GM21447 (cell line): ENCODE measurements at regions not wholly inside any gene's neighbourhood (a gene's known extent, or its start where the extent isn't known, plus 50 kb on each side); places are given as distances from the start of the nearest gene placed in this dataset.
"Not testable (repeated sequence)": the region's sequence is repeated elsewhere in the genome, so short reads cannot be mapped to it uniquely, and the experiment has no call there.

Experiments
- ATAC-seq: cut with Tn5 transposase; IDR thresholded peaks from one replicate; pipeline ENCODE4 v1.9.1; 2021; ENCODE audit not compliant: unreplicated experiment

DNA sequence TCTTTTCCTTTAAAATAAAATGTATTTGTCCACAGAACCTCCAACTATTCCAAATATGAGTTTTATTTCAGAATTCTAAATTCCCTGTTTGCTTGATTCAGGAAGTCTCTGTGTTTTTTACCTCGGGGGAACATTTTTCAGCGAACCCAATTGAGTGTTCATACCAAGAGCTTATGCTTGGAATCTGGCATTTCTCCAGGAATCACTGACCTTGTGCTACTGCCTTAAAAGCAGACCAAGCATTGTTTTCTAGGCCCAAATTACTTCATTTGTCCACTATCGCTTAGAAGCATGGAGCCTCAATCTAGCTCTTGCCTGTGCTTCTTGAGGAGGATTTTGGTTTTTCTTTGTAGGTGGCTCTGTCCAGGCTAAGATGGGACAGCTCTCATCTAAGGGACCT, 59.4 kb downstream of the EBLN1 start:
- ATAC-seq: no peak

DNA sequence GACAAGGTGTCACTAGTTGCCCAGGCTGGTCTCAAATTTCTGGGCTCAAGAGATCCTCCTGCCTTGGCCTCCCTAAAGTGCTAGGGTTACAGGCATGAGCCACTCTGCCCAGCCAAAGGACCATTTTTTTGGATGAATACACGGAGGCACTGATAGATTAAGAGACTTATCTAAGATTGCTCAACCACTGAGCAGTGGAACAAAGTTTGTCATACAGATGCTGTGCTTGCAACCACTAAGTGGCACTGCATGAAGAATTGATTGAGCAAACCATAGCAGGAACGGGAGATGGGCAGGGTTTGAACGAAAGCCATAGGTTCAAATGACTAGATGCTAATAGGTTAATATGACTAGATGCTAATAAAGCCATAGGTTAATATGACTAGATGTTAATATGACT, 61.1 kb downstream of the EBLN1 start:
- no peak for ATAC-seq

DNA sequence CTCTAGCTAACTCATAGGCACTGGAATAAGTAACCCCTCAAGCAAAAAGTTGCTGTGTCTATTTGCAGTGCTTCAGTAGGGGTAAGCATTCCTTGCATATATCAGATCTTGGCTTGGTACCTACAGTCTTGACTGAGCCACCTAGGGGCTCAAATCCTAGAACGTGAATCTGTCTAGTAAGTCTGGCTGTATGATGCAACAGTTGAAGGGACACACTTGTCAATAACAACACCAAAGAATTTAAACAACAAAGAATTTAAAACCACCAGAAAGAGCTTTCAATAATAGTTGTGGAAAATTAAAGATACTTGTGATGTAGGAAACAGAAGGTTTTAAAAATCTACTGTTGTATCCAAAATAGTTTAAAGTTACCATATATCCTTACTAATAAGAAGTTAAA, 65.4 kb downstream of the EBLN1 start:
- ATAC-seq: no peak

DNA sequence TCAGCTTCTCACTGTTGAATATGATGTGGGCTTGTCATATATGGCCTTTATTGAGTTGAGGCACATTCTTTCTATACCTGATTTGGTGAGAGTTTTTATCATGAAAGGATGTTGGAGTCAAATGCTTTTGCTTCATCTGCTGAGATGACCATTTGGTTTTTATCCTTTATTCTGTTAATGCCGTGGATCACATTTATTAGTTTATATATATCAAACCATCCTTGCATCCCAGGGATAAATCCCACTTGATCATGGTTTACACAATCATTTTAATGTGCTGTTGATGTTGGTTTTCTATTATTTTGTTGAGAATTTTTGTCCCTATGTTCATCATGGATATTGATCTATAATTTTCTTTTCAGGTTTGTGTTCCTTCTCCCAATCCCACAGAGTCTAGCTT, 67.0 kb downstream of the EBLN1 start:
- ATAC-seq: no peak

DNA sequence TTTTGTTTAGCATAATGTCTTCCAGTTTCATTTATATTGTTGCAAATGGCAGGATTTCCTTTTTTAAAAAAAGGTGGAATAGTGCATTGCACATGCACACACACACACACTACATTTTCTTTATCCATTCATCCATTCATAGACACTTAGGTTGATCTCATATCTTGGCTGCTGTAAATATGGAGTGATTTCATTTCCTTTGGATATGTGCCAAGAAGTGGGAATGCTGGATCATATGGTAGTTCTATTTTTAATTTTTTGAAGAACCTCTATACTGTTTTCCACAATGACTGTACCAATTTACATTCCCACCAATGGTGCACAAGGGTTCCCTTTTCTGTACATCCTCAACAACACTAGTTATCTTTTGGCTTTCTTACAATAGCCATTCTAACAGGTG, 68.9 kb downstream of the EBLN1 start:
- no peak for ATAC-seq

DNA sequence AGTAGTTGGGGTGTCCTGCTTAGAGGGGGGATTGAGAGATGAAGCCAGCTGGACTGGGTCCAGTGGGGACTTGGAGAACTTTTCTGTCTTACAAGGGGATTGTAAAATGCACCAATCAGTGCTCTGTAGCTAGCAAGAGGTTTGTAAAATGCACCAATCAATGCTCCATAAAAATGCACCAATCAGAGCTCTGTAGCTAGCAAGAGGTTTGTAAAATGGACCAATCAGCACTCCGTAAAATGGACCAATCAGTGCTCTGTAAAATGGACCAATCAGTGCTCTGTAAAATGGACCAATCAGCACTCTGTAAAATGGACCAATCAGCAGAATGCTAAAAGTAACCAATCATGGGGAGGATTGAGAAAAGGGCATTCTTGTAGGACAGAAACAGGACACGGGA, 71.9 kb downstream of the EBLN1 start:
- ATAC-seq: not testable (repeated sequence)

DNA sequence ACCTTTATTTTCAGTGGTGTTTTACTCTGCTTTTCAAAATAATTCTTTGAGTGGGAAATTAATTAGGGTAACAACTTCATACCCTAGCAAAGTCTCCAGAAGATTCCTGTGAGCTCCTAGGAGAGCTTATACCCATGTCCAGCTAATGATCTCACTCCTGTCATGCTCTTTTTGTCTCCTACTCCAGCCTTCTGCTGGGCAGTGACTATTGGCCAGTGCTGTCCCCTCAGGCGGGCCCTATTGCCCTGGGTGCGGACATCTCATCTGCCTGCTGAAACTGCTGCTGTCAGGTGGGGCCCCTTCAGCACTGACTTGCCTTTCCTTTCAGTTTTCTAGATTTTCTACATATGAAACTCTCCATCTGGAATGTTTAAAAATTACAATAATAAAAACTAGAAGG, 80.3 kb downstream of the EBLN1 start:
- ATAC-seq: no peak

DNA sequence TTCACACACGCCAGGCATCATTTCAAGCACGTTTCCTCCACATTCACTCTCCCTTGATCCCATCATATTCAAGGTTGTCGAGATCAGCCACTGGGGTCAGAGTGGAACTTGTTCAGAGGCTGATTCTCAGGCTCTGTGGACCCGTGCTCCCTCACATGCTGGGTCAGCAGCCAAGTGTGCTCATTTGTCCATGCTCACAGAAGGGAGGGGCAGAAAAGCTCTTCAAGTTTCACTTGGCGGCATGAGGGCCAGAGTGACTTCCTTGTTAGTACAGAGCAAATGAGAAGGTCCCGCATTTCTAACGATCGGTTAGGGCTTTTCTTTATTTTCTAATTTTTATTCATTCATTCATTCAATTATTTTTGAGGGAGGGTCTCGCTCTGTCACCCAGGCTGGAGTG, 82.2 kb downstream of the EBLN1 start:
- ATAC-seq: no peak

DNA sequence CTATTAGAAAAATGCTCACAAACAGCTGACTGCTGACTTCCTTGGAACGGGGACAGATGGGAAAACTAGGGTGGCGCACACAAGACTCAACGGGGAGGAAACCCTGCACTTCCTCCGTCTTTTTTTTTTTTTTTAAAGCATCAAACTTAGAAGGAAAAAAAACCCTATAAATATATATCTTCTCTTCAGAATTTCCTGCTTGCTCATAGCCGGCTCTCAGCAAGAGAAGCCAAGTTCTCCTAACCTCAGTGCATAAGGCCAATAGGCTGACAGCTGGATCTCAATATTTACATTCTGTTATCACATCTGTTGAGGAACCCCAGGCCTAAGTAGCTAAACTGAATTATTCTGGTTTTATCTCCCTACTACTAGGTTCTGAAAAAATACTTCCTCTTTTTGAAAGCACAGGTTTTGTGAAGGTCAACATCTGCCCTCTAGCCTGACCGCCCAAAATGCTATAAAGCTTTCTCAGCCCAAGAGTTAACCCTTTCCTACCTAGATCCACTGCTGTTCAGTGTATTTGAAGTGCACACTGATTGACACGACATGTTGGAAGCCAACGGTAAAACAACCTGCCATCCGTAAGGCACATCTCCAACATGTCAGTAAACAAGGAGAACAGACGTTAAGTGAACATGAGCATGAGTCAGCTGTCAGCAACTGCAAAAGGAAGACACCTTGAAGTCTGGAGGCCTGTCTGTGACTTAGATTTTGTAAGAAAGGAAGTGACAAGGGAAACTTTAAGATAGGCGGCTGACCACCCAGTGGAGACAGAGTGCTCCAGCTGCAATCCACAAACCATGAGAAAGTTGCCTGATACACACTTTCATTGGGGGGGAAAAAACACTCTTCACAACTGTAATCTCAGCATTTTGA, 83.8 kb downstream of the EBLN1 start:
- ATAC-seq: peak; percentile 76

DNA sequence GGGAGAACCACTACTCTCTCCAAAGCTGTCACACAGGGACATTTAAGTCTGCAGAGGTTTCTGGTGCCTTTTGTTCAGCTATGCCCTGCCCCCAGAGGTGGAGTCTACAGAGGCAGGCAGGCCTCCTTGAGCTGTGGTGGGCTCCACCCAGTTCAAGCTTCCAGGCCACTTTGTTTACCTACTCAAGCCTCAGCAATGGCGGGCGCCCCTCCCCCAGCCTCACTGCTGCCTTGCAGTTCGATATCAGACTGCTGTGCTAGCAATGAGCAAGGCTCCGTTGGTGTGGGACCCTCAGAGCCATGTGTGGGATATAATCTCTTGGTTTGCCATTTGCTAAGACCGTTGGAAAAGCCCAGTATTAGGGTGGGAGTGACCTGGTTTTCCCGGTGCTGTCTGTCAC, 87.0 kb downstream of the EBLN1 start:
- ATAC-seq: not testable (repeated sequence)

DNA sequence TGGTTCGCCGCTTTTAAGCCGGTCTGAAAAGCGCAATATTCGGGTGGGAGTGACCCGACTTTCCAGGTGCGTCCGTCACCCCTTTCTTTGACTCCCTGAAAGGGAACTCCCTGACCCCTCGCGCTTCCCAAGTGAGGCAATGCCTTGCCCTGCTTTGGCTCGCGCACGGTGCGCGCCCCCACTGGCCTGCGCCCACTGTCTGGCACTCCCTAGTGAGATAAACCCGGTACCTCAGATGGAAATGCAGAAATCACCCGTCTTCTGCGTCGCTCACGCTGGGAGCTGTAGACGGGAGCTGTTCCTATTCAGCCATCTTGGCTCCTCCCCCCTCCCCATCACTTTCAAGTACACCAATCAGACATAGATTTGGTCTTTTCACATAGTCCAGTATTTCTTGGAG, 88.2 kb downstream of the EBLN1 start:
- not testable (repeated sequence) for ATAC-seq

DNA sequence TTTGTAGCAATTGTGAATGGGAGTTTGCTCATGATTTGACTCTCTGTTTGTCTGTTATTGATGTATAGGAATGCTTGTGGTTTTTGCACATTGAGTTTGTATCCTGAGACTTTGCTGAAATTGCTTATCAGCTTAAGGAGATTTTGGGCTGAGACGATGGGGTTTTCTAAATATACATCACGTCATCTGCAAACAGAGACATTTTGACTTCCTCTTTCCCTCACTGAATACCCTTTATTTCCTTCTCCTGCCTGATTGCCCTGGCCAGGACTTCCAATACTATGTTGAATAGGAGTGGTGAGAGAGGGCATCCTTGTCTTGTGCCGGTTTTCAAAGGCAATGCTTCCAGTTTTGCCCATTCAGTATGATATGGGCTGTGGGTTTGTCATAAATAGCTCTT, 96.6 kb downstream of the EBLN1 start:
- not testable (repeated sequence) for ATAC-seq

DNA sequence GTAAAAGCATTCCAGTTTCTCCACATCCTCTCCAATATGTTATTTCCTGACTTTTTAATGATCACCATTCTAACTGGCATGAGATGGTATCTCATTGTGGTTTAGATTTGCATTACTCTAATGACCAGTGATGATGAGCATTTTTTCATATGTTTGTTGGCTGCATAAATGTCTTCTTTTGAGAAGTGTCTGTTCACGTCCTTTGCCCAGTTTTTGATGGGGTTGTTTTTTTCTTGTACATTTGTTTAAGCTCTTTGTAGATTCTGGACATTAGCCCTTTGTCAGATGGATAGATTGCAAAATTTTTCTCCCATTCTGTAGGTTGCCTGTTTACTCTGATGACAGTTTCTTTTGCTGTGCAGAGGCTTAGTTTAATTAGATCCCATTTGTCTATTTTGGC, 97.7 kb downstream of the EBLN1 start:
- not testable (repeated sequence) for ATAC-seq

DNA sequence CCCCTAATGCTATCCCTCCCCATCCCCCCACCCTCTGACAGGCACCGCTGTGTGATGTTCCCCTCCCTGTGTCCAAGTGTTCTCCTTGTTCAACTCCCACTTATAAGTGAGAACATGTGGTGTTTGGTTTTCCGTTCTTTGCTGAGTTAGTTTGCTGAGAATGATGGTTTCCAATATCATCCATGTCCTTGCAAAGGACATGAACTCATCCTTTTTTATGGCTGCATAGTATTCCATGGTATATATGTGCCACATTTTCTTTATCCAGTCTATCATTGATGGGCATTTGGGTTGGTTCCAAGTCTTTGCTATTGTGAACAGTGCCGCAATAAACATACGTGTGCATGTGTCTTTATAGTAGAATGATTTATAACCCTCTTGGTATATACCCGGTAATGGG, 98.2 kb downstream of the EBLN1 start:
- not testable (repeated sequence) for ATAC-seq

DNA sequence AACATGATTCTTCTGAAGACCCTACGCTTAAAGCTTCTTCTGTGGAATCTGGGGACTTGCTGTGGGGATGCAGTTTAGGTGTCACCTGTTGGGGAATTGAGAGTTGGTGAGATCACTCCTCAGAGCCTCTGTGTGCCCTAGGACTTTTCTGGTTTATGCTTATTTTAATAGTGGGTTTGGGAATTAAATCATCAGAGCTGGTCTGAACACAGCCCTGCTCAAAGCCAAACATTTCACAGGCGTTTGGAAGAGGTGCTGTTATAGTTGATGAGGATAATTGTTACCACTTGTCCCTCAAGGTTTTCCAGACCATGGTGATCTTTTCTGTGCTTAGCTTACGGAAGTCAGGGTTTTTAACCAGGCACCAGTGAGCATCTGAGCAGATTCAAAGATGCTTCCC, 106.1 kb downstream of the EBLN1 start:
- ATAC-seq: no peak

DNA sequence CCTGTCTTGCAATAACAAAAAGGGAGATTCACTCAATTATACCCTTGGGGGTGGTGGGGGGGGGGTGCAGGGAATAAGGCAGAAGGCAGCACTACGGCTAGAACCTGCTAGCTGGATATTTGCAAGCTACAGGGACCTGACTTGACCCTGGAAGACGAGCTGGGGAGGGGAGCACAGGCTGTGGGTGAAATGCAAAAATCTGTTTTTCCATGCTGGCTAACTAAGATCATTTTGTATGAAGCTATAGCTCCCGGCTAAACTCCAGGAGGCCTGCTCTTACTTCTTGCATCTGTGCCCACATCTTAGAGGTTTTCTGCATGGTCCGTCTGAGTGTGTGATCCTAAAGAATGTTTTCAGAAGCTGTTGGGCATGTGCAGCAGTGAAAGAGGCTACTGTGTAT, 106.6 kb downstream of the EBLN1 start:
- no peak for ATAC-seq

DNA sequence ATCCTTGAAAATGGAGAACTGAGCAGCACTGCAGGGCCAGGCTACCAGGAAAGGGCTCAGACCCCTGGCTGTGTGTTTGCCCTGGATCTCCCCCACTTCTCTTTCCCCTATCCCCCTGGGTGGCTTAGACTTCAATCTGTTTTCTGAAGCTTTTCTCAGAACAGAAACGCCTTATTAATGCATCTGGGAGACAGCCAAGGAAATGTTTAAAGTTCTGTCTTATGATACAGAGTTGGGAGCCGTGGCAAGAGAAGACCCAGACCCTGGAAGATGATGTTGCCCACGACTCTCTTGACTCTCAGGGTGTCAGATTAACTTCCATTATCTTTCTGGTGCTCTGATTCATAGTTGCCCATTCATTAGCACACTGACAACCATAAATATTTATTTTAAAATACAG, 107.1 kb downstream of the EBLN1 start:
- no peak for ATAC-seq

DNA sequence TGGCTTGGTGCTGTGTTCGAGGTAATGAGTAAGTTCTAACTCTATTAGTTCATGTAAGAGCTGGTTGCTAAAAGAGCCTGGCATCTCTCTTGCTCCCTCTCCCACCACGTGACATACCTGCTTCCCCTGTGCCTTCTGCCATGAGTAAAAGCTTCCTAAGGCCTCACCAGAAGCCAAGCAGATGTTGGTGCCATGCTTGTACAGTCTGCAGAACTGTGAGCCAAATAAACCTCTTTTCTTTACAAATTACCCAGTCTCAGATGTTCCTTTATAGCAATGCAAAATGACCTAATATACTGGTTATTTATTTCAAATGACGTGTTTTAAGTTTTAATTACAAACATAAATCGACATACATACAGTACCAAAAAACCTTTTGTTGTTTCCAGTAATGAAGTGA, 101.7 kb upstream of the DNAJC1 start:
- no peak for ATAC-seq

DNA sequence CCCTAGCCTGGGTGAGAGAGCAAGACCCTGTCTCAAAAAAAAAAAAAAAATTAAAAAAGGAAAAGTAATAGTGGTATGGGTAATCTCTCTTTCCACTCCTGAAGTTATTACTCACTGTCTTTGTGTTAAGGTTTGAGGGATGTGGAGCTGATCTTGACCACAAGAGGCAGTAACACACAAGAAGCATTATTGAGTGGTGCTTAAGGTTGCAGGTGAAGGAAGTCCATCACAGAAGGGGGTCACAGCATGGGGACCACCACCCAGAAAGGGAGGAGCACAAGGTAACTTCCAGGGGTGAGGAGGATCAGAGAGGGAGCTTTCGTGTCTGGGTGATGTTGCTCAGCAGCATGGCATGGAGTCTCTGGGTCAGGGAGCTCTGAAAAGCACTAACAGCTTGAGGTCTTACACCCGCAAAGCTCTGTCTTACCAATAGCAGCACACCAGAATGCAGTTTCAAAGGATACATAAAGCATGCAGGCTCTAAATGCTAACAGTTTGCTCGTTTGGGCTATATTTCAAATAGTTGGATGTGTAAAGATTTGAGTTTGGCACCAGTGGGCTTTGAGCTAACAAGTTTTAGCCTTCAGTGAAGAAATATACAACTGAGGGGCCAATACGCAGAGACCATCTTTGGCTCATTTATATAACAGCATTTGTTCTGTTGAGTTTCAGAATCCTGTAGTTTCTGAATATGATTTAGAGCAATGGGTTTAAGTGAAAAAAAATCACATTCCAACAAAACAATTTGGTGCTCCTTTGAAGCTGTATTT, 100.4 kb upstream of the DNAJC1 start:
- no peak for ATAC-seq

DNA sequence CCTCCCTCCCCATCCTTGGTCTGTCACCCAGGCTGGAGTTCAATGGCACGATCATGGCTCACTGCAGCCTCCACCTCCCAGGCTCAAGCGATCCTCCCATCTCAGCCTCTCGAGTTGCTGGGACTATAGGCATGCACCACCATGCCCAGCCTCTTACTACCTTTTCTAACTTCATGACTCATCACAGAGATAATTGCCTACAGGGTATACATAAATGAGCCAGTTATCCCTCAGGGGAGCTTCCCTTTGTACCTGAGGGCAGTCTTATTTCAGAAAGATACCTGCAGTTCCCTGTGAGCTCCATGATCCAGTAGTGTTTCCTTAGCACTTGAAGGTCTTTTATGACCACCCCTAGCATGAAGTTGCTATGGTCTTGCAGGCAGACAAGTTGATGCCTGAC, 94.2 kb upstream of the DNAJC1 start:
- ATAC-seq: no peak

DNA sequence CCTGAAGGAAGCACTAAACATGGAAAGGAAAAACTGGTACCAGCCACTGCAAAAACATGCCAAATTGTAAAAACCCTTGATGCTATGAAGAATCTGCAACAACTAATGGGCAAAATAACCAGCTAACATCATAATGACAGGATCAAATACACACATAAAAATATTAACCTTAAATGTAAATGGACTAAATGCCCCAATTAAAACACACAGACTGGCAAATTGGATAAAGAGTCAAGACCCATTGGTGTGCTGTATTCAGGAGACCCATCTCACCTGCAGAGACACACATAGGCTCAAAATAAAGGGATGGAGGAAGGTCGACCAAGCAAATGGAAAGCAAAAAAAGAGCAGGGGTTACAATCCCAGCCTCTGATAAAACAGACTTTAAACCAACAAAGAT, 87.7 kb upstream of the DNAJC1 start:
- not testable (repeated sequence) for ATAC-seq

DNA sequence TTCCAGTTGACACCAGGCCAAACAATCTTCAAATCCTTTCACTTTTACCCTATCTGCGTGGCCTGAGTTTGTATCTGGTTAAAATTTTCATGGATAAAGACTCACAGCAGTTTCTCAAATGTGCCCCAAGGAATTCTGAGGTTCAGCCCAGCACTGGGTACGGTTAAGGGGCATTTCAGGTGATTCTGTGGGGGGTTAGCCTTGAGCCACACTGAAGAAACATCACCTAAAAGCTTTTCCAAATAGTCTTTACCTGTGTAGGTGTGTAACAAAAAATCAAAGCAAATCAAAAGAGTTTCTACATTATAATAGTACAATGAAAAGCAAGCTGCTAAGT, 83.8 kb upstream of the DNAJC1 start:
- no peak for ATAC-seq
